HepG2 (cell line): ENCODE measurements at regions not wholly inside any gene's neighbourhood (a gene's known extent, or its start where the extent isn't known, plus 50 kb on each side); places are given as distances from the start of the nearest gene placed in this dataset.

ENCODE experiments used
- CEBPB ChIP-seq: IDR thresholded peaks from 2 replicates; pipeline ENCODE4 v1.6.1; 2011; ENCODE audit warnings: low read depth, low read length, improper control_type of control experiment, borderline replicate concordance
- CTCF ChIP-seq: sonication (generic); formaldehyde crosslinking; IDR thresholded peaks from 2 replicates; pipeline ENCODE4 v1.5.0; 2020; ENCODE audit warnings: mild to moderate bottlenecking, missing genetic modification reagents, moderate library complexity
- ELF4 ChIP-seq: sonication (generic); formaldehyde crosslinking; IDR thresholded peaks from 2 replicates; pipeline ENCODE4 v1.5.0; 2020; ENCODE audit warnings: missing genetic modification reagents, mild to moderate bottlenecking, moderate library complexity, borderline replicate concordance
- EP300 ChIP-seq, 3 experiments: sonication (generic) in 1 of 3; formaldehyde crosslinking in 1 of 3; IDR thresholded peaks; 2 replicates each; pipeline versions ENCODE4 v1.5.1 to v1.6.1; 2011 to 2020; ENCODE audit warnings: low read depth in 2 of 3, low read length in 2 of 3, borderline replicate concordance in 1 of 3, improper control_type of control experiment in 1 of 3, mild to moderate bottlenecking in 1 of 3, missing genetic modification reagents in 1 of 3, moderate library complexity in 1 of 3
- KLF9 ChIP-seq: IDR thresholded peaks from 2 replicates; pipeline ENCODE4 v1.6.1; 2016; ENCODE audit warnings: low read depth
- RNF219 ChIP-seq: sonication (generic); formaldehyde crosslinking; IDR thresholded peaks from 2 replicates; pipeline ENCODE4 v1.5.0; 2020; ENCODE audit warnings: mild to moderate bottlenecking, missing genetic modification reagents
- STAG1 ChIP-seq: sonication (generic); formaldehyde crosslinking; IDR thresholded peaks from 2 replicates; pipeline ENCODE4 v1.4.0; 2020; ENCODE audit warnings: missing genetic modification reagents
- TCF7L2 ChIP-seq: IDR thresholded peaks from 2 replicates; pipeline ENCODE4 v1.6.1; 2011; ENCODE audit warnings: mild to moderate bottlenecking, low read depth, low read length, moderate library complexity
- ZNF672 ChIP-seq: sonication (generic); formaldehyde crosslinking; IDR thresholded peaks from 2 replicates; pipeline ENCODE4 v1.8.1; 2022; ENCODE audit warnings: missing genetic modification reagents
- TF ChIP-seq, protein P1 (sequence below): sonication (generic); formaldehyde crosslinking; IDR thresholded peaks from 2 replicates; pipeline ENCODE4 v1.8.0; 2022; ENCODE audit warnings: mild to moderate bottlenecking, missing genetic modification reagents, moderate library complexity
- TF ChIP-seq, protein P2 (sequence below): fragments of 450-650 bp; IDR thresholded peaks from 2 replicates; pipeline ENCODE4 v1.6.1; 2016

GRCh38 chr12:60100852-60101251, 505.0 kb downstream of the SLC16A7 start:
- TF ChIP-seq STAG1 (CRISPR knock-in tag) = no peak
- no peak for TF ChIP-seq KLF9 (CRISPR knock-in tag)
- TF ChIP-seq ZNF672 (CRISPR knock-in tag) = no peak
- no peak for TF ChIP-seq RNF219 (CRISPR knock-in tag)
- TF ChIP-seq, protein P1, sequence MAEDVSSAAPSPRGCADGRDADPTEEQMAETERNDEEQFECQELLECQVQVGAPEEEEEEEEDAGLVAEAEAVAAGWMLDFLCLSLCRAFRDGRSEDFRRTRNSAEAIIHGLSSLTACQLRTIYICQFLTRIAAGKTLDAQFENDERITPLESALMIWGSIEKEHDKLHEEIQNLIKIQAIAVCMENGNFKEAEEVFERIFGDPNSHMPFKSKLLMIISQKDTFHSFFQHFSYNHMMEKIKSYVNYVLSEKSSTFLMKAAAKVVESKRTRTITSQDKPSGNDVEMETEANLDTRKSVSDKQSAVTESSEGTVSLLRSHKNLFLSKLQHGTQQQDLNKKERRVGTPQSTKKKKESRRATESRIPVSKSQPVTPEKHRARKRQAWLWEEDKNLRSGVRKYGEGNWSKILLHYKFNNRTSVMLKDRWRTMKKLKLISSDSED (CRISPR knock-in tag) = no peak
- TF ChIP-seq EP300 (IDR thresholded peaks at IDR 0.05; ENCODE audit: low read depth in 2 of 2, low read length in 2 of 2) = no peak
- TF ChIP-seq EP300 (CRISPR knock-in tag; IDR thresholded peaks at IDR 0.05; ENCODE audit: borderline replicate concordance) = no peak
- TF ChIP-seq, protein P2, sequence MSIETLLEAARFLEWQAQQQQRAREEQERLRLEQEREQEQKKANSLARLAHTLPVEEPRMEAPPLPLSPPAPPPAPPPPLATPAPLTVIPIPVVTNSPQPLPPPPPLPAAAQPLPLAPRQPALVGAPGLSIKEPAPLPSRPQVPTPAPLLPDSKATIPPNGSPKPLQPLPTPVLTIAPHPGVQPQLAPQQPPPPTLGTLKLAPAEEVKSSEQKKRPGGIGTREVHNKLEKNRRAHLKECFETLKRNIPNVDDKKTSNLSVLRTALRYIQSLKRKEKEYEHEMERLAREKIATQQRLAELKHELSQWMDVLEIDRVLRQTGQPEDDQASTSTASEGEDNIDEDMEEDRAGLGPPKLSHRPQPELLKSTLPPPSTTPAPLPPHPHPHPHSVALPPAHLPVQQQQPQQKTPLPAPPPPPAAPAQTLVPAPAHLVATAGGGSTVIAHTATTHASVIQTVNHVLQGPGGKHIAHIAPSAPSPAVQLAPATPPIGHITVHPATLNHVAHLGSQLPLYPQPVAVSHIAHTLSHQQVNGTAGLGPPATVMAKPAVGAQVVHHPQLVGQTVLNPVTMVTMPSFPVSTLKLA = no peak
- no peak for TF ChIP-seq TCF7L2
- TF ChIP-seq CTCF (CRISPR knock-in tag) = no peak
- no peak for TF ChIP-seq ELF4 (CRISPR knock-in tag)
- TF ChIP-seq CEBPB = no peak
